GM19239 (cell line): ENCODE measurements at regions not wholly inside any gene's neighbourhood (a gene's known extent, or its start where the extent isn't known, plus 50 kb on each side); places are given as distances from the start of the nearest gene placed in this dataset.
"Not testable (repeated sequence)": the region's sequence is repeated elsewhere in the genome, so short reads cannot be mapped to it uniquely, and the experiment has no call there.

Experiments
- DNase-seq: peaks from one replicate; pipeline ENCODE4 v3.0.0; 2011; ENCODE audit warnings: low spot score; ENCODE audit not compliant: insufficient read length
- FAIRE-seq: peaks from 2 replicates; lab custom pipeline; 2011; peaks lifted over from hg19 to GRCh38; lab: Jason Lieb, UNC

DNA sequence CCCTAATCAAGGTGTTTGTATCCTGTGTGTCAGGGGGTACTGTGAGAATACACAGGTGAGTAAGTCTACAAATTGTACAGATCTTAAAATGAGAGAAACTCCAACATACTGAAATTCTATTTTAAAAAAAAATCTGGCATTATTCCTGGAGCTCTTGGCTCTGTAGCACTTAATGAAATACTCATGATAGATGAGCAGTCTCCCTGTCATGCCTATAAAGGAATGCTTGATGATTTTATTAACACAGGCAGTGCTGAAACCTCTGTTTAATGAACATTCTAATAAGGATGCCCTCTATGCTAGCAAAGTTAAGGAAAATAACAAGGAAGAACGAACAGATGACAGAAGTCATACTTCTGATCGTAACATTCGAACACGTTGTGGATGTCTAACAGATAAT lies 233.9 kb upstream of the NEGR1 start:
- FAIRE-seq (no peak), DNase-seq (no peak)

- FAIRE-seq, result no peak
- no peak for DNase-seq
These were observed 216.0 kb upstream of the NEGR1 start for GRCh38 chr1:72498371-72498770.

- DNase-seq, result no peak
- FAIRE-seq, result no peak
These were observed 207.5 kb upstream of the NEGR1 start for GRCh38 chr1:72489801-72490200.

GRCh38 chr1:72485801-72486200 lies 203.5 kb upstream of the NEGR1 start:
- FAIRE-seq, result no peak

GRCh38 chr1:72483846-72484357 lies 201.6 kb upstream of the NEGR1 start:
- FAIRE-seq, result no peak
- no peak for DNase-seq

More at GRCh38 chr1:72485801-72486200, 203.5 kb upstream of the NEGR1 start:
- no peak for DNase-seq

GRCh38 chr1:72482736-72483413 lies 200.5 kb upstream of the NEGR1 start:
- DNase-seq (no peak), FAIRE-seq (no peak)

- FAIRE-seq, result no peak
- DNase-seq, result no peak
These were observed 199.2 kb upstream of the NEGR1 start for GRCh38 chr1:72481420-72481970.

DNA sequence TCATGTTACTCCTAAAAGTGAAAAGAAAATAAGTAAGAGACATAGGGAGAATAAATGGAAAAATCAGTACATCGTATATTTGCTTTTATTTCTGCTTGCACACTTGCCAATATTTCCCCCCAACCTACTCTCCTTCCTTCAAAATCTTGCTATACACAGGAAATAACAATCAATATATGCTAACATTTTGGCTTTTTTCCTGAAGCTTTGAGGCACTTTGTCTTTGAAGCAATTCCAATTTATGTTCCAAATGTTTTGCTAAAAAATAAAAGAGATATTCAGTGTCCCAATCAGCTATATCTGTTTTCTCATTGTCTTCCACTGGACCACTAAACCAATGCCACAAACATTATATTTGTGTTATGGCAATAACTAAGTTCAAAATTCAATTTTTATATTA lies 184.0 kb upstream of the NEGR1 start:
- DNase-seq (no peak), FAIRE-seq (no peak)

GRCh38 chr1:72462186-72462905 lies 180.0 kb upstream of the NEGR1 start:
- DNase-seq, result no peak
- FAIRE-seq, result no peak

GRCh38 chr1:72442262-72442661 lies 159.9 kb upstream of the NEGR1 start:
- FAIRE-seq (no peak), DNase-seq (no peak)

DNA sequence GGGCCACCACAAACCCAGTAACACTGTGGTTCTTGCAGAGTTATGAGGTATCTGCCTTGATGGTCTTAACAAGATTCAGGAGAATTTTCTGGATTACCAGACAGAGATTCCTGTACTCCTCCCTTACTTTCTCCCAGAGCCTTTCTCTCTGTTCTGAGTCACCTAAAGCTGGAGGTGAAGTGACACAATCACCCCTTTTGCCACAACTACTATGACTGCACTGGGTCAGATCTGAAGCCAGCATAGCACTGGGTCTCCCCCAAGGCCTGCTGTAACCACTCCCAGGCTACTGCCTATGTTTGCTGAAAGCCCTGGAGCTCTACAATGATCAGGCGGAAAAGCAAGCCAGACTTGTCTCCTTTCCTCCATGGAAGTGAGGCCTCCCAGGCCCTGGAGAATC lies 156.7 kb upstream of the NEGR1 start:
- FAIRE-seq (no peak), DNase-seq (no peak)

DNA sequence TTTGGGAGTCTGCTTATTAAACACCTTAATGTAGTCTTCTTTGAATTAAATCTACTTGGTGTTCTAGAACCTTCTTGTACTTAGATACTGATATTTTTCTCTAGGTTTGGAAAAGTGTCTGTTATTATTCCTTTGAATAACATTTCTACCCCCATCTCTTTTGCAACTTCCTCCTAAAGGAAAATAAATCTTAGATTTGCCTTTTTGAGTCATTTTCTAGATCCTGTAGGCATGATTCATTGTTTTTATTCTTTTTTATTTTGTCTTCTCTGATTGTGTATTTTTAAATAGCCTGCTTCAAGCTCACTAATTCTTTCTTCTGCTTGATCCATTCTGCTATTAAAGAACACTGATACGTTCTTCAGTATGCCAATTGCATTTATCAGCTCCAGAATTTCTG lies 155.9 kb upstream of the NEGR1 start:
- no peak for FAIRE-seq

DNA sequence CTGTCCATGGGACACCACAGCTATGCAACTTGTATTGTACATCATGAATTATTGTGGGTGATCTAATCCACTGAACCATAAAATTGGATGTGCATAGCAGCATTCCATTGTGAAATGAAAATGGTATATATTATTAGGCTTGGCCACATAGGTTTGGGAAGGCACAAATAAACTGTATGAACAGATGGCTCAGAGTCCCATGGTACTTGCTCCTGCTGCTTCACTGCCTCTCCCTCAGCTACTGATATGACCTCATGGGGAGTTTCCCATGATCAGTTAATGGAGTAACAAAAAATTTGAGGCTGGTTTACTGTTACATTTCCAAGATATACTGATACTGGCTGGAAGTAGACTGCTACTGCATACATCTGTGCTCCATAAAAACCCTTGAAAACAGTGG lies 152.7 kb upstream of the NEGR1 start:
- DNase-seq (no peak), FAIRE-seq (no peak)

More for the DNA sequence above, 155.9 kb upstream of the NEGR1 start:
- no peak for DNase-seq

DNA sequence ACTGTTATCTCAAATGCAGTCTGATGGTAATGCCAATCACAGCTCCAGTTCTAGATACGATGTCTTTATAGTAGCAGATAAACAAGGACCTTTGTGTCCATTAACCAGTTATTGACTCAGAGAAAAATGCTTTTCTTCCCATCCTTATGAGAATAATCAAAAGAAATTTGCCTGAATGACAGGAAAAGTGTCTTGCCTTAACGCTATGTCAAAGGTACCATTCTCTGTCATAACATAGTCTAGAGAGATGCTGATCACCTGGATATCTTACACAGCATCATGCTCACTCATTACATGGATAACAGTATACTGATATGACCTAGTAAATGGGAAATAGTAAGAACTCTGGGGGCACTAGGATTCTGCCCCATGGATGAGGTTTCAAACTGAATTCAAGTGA lies 151.7 kb upstream of the NEGR1 start:
- DNase-seq, result no peak
- no peak for FAIRE-seq

- FAIRE-seq, result no peak
- DNase-seq, result no peak
These were observed 151.3 kb upstream of the NEGR1 start for GRCh38 chr1:72433591-72433990.

DNA sequence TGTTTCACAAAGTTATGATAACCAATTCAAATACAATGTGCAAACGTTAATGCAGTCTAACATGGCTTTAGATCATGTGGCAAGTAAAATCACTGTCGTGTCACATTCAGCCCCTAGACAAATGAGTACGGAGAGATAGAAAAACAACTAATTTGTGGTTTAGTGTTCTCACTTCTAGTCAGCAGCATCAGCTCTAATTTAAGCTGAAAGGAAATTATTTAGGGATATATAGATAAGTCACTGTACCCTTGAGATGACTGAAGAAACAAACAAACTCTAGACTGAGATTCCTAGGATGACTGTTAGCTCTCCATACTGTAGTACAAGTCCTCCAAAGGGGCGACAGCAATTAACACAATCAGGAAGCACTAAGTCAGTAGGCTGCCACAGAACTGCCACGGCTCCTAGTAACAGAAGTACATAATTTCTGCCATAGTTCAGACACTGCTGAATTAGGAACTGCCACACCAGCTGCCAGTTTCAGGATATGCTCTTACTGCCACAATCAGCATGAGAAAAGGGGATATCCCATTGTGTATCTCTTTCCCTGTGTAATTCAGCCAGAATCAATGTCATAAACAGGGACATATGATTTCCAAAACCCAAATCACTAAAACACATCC lies 150.4 kb upstream of the NEGR1 start:
- DNase-seq (no peak), FAIRE-seq (no peak)

- DNase-seq (no peak), FAIRE-seq (no peak)
These were observed 149.5 kb upstream of the NEGR1 start for GRCh38 chr1:72431810-72432209.

DNA sequence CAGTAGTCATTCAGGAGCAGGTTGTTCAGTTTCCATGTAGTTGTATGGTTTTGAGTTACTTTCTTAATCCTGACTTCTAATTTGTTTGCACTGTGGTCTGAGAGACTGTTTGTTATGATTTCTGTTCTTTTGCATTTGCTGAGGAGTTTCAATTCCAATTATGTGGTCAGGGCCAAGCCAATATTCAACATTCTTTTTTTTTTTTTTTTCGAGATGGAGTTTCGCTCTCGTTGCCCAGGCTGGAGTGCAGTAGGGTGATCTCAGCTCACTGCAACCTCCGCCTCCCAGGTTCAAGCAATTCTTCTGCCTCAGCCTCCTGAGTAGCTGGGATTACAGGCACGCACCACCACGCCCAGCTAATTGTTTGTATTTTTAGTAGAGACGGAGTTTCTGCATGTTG lies 145.9 kb upstream of the NEGR1 start:
- not testable (repeated sequence) for FAIRE-seq, DNase-seq

GRCh38 chr1:72419229-72419628 lies 136.9 kb upstream of the NEGR1 start:
- DNase-seq, result no peak
- no peak for FAIRE-seq

DNA sequence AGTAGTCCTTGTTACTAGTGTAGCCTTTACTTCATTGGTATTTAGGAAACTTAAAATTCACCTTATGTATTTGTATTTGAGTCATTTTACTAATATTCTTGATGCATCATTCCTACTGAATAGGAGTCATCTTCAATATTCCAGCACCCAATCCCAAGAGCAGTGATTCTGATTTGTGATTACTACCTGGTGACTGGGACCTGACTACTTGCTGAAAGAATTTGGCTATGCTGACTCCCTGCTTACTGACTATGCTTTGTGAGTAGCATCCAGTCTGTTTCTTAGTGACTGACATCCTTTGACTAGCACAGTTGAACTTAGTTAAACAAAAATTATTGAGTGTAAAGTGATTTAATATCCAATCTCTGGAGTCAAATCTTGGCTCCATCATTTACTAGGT lies 129.9 kb upstream of the NEGR1 start:
- FAIRE-seq (no peak), DNase-seq (no peak)

DNA sequence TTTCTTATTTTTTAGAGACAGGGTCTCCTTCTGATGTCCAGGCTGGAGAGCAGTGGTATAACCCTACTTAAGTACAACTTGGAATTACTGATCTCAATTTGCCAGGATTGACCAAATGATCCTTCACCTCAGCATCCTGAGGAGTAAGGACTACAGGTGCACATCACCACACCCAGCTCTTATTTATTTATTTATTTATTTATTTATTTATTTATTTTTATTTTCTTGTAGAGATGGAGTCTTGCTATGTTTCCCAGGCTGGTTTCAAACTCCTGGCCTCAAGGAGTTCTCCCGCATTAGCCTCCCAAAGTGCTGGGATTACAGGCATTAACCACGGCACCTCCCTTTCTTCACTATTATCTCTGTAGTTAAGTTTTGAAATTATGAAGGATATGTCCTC lies 117.5 kb upstream of the NEGR1 start:
- DNase-seq (no peak), FAIRE-seq (no peak)
